IPS-15b (cell line): ENCODE measurements at regions not wholly inside any gene's neighbourhood (a gene's known extent, or its start where the extent isn't known, plus 50 kb on each side); places are given as distances from the start of the nearest gene placed in this dataset.
"Not testable (repeated sequence)": the region's sequence is repeated elsewhere in the genome, so short reads cannot be mapped to it uniquely, and the experiment has no call there.

Experiments used
- H3K27me3 ChIP-seq: one replicate; pipeline ENCODE4 v1.6.1; 2013; ENCODE audit warnings: low read length; ENCODE audit not compliant: control insufficient read depth, insufficient read depth
- H3K36me3 ChIP-seq: one replicate; pipeline ENCODE4 v1.6.1; 2013; ENCODE audit warnings: low read length; ENCODE audit not compliant: control insufficient read depth, insufficient read depth
- H3K4me1 ChIP-seq: one replicate; pipeline ENCODE4 v1.6.1; 2013; ENCODE audit warnings: mild to moderate bottlenecking, low read length; ENCODE audit not compliant: control insufficient read depth, insufficient read depth
- H3K4me3 ChIP-seq: one replicate; pipeline ENCODE4 v1.5.1; 2013; ENCODE audit warnings: low read depth, low read length
- H3K9ac ChIP-seq: one replicate; pipeline ENCODE4 v1.6.1; 2013; ENCODE audit warnings: low read depth, mild to moderate bottlenecking, low read length
- H3K9me3 ChIP-seq: one replicate; pipeline ENCODE4 v1.6.1; 2013; ENCODE audit warnings: mild to moderate bottlenecking, low read length; ENCODE audit not compliant: control insufficient read depth, insufficient read depth

- H3K36me3 ChIP-seq = peaks cover 2% of the 10 kb centered on the region
These were observed 128.4 kb upstream of the IER5L start for GRCh38 chr9:129306318-129306973.

GRCh38 chr9:129305246-129305645 lies 127.2 kb upstream of the IER5L start:
- no peak overlapping the region for H3K9ac ChIP-seq
- no peak overlapping the region for H3K4me3 ChIP-seq
- H3K27me3 ChIP-seq = no peaks in the 10 kb centered on the region
- no peaks in the 10 kb centered on the region for H3K4me1 ChIP-seq
- peaks cover 2% of the 10 kb centered on the region for H3K36me3 ChIP-seq
- H3K9me3 ChIP-seq = no peaks in the 10 kb centered on the region

More at GRCh38 chr9:129306318-129306973, 128.4 kb upstream of the IER5L start:
- no peaks in the 10 kb centered on the region for H3K9me3 ChIP-seq
- H3K4me3 ChIP-seq = no peak overlapping the region
- H3K9ac ChIP-seq = no peak overlapping the region
- H3K4me1 ChIP-seq = no peaks in the 10 kb centered on the region
- H3K27me3 ChIP-seq = no peaks in the 10 kb centered on the region

- H3K27me3 ChIP-seq = no peaks in the 10 kb centered on the region
- no peaks in the 10 kb centered on the region for H3K36me3 ChIP-seq
- no peak overlapping the region for H3K4me3 ChIP-seq
- H3K9me3 ChIP-seq = no peaks in the 10 kb centered on the region
- no peaks in the 10 kb centered on the region for H3K4me1 ChIP-seq
- H3K9ac ChIP-seq = no peak overlapping the region
These were observed 123.9 kb upstream of the IER5L start for GRCh38 chr9:129301941-129302340.

- not testable (repeated sequence) for H3K4me1 ChIP-seq, H3K4me3 ChIP-seq, H3K9ac ChIP-seq, H3K9me3 ChIP-seq, H3K27me3 ChIP-seq, H3K36me3 ChIP-seq
These were observed 118.1 kb upstream of the IER5L start for GRCh38 chr9:129296195-129296594.

GRCh38 chr9:129291041-129291501 lies 113.0 kb upstream of the IER5L start:
- Histone ChIP-seq H3K27me3 (no peaks in the 10 kb centered on the region), H3K4me3 (no peak overlapping the region), H3K4me1 (peaks cover 6% of the 10 kb centered on the region), H3K9me3 (no peaks in the 10 kb centered on the region), H3K36me3 (no peaks in the 10 kb centered on the region), H3K9ac (no peak overlapping the region)

GRCh38 chr9:129290606-129291005 lies 112.5 kb upstream of the IER5L start:
- no peaks in the 10 kb centered on the region for H3K9me3 ChIP-seq
- H3K36me3 ChIP-seq = no peaks in the 10 kb centered on the region
- H3K4me3 ChIP-seq = no peak overlapping the region
- no peaks in the 10 kb centered on the region for H3K27me3 ChIP-seq
- H3K9ac ChIP-seq = no peak overlapping the region
- H3K4me1 ChIP-seq = peaks cover 6% of the 10 kb centered on the region

GRCh38 chr9:129289883-129290282 lies 111.8 kb upstream of the IER5L start:
- Histone ChIP-seq H3K27me3 (no peaks in the 10 kb centered on the region), H3K36me3 (no peaks in the 10 kb centered on the region), H3K9ac (no peak overlapping the region), H3K9me3 (no peaks in the 10 kb centered on the region), H3K4me3 (no peak overlapping the region), H3K4me1 (peaks cover 6% of the 10 kb centered on the region)

GRCh38 chr9:129289131-129289731 lies 111.2 kb upstream of the IER5L start:
- Histone ChIP-seq H3K9ac (no peak overlapping the region), H3K4me1 (peaks cover 6% of the 10 kb centered on the region), H3K4me3 (no peak overlapping the region), H3K9me3 (no peaks in the 10 kb centered on the region), H3K27me3 (no peaks in the 10 kb centered on the region), H3K36me3 (no peaks in the 10 kb centered on the region)

GRCh38 chr9:129287619-129288305 lies 109.7 kb upstream of the IER5L start:
- H3K9me3 ChIP-seq = no peaks in the 10 kb centered on the region
- H3K9ac ChIP-seq = no peak overlapping the region
- no peak overlapping the region for H3K4me3 ChIP-seq
- no peaks in the 10 kb centered on the region for H3K27me3 ChIP-seq
- H3K36me3 ChIP-seq = no peaks in the 10 kb centered on the region
- H3K4me1 ChIP-seq = peaks cover 6% of the 10 kb centered on the region

- Histone ChIP-seq H3K4me3 (no peak overlapping the region), H3K9me3 (no peaks in the 10 kb centered on the region), H3K36me3 (no peaks in the 10 kb centered on the region), H3K4me1 (peaks cover 6% of the 10 kb centered on the region), H3K27me3 (no peaks in the 10 kb centered on the region), H3K9ac (no peak overlapping the region)
These were observed 108.1 kb upstream of the IER5L start for GRCh38 chr9:129285979-129286772.

GRCh38 chr9:129285382-129285781 lies 107.3 kb upstream of the IER5L start:
- H3K9ac ChIP-seq = no peak overlapping the region

More at GRCh38 chr9:129285382-129285781, 107.3 kb upstream of the IER5L start:
- Histone ChIP-seq H3K4me1 (peaks cover 6% of the 10 kb centered on the region), H3K9me3 (no peaks in the 10 kb centered on the region), H3K36me3 (no peaks in the 10 kb centered on the region), H3K4me3 (no peak overlapping the region), H3K27me3 (no peaks in the 10 kb centered on the region)
